ENCODE measurements at regions not wholly inside any gene's neighbourhood (a gene's known extent, or its start where the extent isn't known, plus 50 kb on each side); places are given as distances from the start of the nearest gene placed in this dataset.

- no peak for TF ChIP-seq POLR2AphosphoS5 (IDR thresholded peaks at IDR 0.05)
- TF ChIP-seq, protein P1, sequence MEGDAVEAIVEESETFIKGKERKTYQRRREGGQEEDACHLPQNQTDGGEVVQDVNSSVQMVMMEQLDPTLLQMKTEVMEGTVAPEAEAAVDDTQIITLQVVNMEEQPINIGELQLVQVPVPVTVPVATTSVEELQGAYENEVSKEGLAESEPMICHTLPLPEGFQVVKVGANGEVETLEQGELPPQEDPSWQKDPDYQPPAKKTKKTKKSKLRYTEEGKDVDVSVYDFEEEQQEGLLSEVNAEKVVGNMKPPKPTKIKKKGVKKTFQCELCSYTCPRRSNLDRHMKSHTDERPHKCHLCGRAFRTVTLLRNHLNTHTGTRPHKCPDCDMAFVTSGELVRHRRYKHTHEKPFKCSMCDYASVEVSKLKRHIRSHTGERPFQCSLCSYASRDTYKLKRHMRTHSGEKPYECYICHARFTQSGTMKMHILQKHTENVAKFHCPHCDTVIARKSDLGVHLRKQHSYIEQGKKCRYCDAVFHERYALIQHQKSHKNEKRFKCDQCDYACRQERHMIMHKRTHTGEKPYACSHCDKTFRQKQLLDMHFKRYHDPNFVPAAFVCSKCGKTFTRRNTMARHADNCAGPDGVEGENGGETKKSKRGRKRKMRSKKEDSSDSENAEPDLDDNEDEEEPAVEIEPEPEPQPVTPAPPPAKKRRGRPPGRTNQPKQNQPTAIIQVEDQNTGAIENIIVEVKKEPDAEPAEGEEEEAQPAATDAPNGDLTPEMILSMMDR (IDR thresholded peaks at IDR 0.05): no peak
- no peak for TF ChIP-seq EP300 (IDR thresholded peaks at IDR 0.05)
These were observed 369.8 kb upstream of the FAT3 start for GRCh38 chr11:91854780-91855179.
